PC-9 (cell line): ENCODE measurements at regions not wholly inside any gene's neighbourhood (a gene's known extent, or its start where the extent isn't known, plus 50 kb on each side); places are given as distances from the start of the nearest gene placed in this dataset.

Experiments used
- BruUV-seq: library from RNA; stranded (reverse); fragments of 400-500 nt; replicated peaks from 2 replicates; lab custom pipeline; 2021; lab: Mats Ljungman, UMichigan
- CTCF ChIA-PET: fragments of 300-600 bp; sonication (Branson Sonifier 250); formaldehyde crosslinking; loops from one replicate; lab custom pipeline; 2022; ENCODE audit warnings: antibody characterized with exemption; lab: Charles Lee
- POLR2A ChIA-PET: fragments of 300-600 bp; sonication (Branson Sonifier 250); formaldehyde crosslinking; loops from one replicate; lab custom pipeline; 2022; ENCODE audit warnings: antibody characterized with exemption; ENCODE audit not compliant: unreplicated experiment; lab: Charles Lee
- DNase-seq, 2 experiments: peaks; one replicate each; pipeline versions ENCODE4 v3.0.0 to v3.0.0-alpha.2; 2015 to 2022; ENCODE audit warnings: mixed read lengths in 1 of 2
- H2AFZ ChIP-seq: fragments of 200-600 bp; sonication (generic); 2 replicates; pipeline ENCODE4 v1.8.1; 2017; ENCODE audit warnings: antibody characterized with exemption
- H3F3A ChIP-seq: fragments of 200-600 bp; sonication (generic); 2 replicates; pipeline ENCODE4 v1.8.1; 2017; ENCODE audit warnings: antibody characterized with exemption, mild to moderate bottlenecking, low read depth; ENCODE audit not compliant: insufficient read depth
- H3K27ac ChIP-seq: fragments of 200-600 bp; sonication (generic); 2 replicates; pipeline ENCODE4 v1.6.1; 2016; ENCODE audit warnings: mixed run types
- H3K27me3 ChIP-seq: fragments of 200-600 bp; sonication (generic); 2 replicates; pipeline ENCODE4 v1.6.1; 2016; ENCODE audit warnings: low read depth, mixed run types; ENCODE audit not compliant: insufficient read depth
- H3K36me3 ChIP-seq: fragments of 200-600 bp; sonication (generic); 2 replicates; pipeline ENCODE4 v1.6.1; 2016; ENCODE audit warnings: low read depth, mixed run types
- H3K4me1 ChIP-seq: fragments of 200-600 bp; sonication (generic); replicated peaks from 2 replicates; pipeline ENCODE4 v1.6.1; 2016; ENCODE audit warnings: mixed run types; ENCODE audit not compliant: insufficient read depth
- H3K4me2 ChIP-seq: fragments of 200-600 bp; sonication (generic); 2 replicates; pipeline ENCODE4 v1.6.1; 2017; ENCODE audit warnings: mixed run types
- H3K4me3 ChIP-seq: fragments of 200-600 bp; sonication (generic); 2 replicates; pipeline ENCODE4 v1.6.1; 2016; ENCODE audit warnings: mixed run types
- H3K79me2 ChIP-seq: fragments of 200-600 bp; sonication (generic); 2 replicates; pipeline ENCODE4 v1.6.1; 2017; ENCODE audit warnings: low read depth, mixed run types
- H3K9me2 ChIP-seq: fragments of 200-600 bp; sonication (generic); 2 replicates; pipeline ENCODE4 v1.8.1; 2017; ENCODE audit warnings: mild to moderate bottlenecking; ENCODE audit not compliant: insufficient read depth
- H3K9me3 ChIP-seq: fragments of 200-600 bp; sonication (generic); 2 replicates; pipeline ENCODE4 v1.8.1; 2016; ENCODE audit warnings: low read depth; ENCODE audit not compliant: insufficient read depth
- H4K20me1 ChIP-seq: fragments of 200-600 bp; sonication (generic); 2 replicates; pipeline ENCODE4 v1.8.1; 2017; ENCODE audit not compliant: insufficient read depth
- EZH2 ChIP-seq: fragments of 200-600 bp; sonication (generic); IDR thresholded peaks from 2 replicates; pipeline ENCODE4 v1.8.0; 2017; ENCODE audit warnings: antibody characterized with exemption, low read depth
- intact Hi-C: fragments of 100-400 bp; cut with micrococcal nuclease; formaldehyde crosslinking; loops from one replicate; pipeline ENCODE4 v1.10.0; 2022; ENCODE audit not compliant: unreplicated experiment
- TF ChIP-seq, protein P1 (sequence below): fragments of 200-600 bp; sonication (generic); conservative IDR thresholded peaks from 2 replicates; pipeline ENCODE4 v1.6.1; 2017; ENCODE audit warnings: mixed run types, antibody characterized with exemption, mild to moderate bottlenecking, moderate library complexity

DNA sequence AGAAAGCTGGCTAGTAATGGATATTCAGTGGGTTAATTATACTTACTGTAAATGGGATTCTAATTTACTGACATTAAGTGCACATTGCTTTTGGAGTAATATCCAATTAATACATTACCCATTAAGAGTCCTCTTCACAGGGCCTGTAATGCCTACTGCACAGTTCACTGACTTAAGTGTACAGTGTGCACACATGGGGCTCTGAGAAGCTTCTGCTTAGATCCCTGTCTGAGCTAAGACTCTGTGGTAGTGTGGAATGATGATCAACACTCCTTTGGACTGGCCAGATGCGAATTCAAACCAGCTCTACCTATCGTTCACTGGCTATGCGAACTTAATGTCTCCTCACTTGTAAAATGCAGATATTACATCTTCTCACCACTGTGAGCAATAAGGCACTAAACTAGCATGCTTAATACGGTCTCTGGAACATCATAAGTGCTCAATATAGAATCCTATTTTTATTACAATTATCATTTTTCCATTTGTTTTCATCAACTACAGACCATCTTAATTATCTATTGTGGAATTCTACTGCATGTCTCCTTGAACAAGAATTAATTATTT is 53.8 kb upstream of the SEC61G start:
- Histone ChIP-seq H3K79me2 (no peaks in the 10 kb centered on the region), H3K4me1 (peaks cover 12% of the 10 kb centered on the region; the same call in 1 of the 2 replicates), H2AFZ (no peak overlapping the region), H3K27me3 (no peaks in the 10 kb centered on the region), H3K4me3 (no peak overlapping the region), H3K27ac (no peak overlapping the region), H3F3A (no peaks in the 10 kb centered on the region), H3K9me2 (no peaks in the 10 kb centered on the region), H3K9me3 (peaks cover 10% of the 10 kb centered on the region), H3K4me2 (no peak overlapping the region), H4K20me1 (no peaks in the 10 kb centered on the region), H3K36me3 (no peaks in the 10 kb centered on the region)
- intact Hi-C loops, result no loop called here
- TF ChIP-seq EZH2, result no peak
- TF ChIP-seq, protein P1, sequence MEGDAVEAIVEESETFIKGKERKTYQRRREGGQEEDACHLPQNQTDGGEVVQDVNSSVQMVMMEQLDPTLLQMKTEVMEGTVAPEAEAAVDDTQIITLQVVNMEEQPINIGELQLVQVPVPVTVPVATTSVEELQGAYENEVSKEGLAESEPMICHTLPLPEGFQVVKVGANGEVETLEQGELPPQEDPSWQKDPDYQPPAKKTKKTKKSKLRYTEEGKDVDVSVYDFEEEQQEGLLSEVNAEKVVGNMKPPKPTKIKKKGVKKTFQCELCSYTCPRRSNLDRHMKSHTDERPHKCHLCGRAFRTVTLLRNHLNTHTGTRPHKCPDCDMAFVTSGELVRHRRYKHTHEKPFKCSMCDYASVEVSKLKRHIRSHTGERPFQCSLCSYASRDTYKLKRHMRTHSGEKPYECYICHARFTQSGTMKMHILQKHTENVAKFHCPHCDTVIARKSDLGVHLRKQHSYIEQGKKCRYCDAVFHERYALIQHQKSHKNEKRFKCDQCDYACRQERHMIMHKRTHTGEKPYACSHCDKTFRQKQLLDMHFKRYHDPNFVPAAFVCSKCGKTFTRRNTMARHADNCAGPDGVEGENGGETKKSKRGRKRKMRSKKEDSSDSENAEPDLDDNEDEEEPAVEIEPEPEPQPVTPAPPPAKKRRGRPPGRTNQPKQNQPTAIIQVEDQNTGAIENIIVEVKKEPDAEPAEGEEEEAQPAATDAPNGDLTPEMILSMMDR, result no peak
- no TSS peak for BruUV-seq
- CTCF ChIA-PET, result no interaction called here
- POLR2A ChIA-PET, result interaction anchor here (0.7 kb wide), 1 partner anchor 91 kb away, joined by 11 read pairs; no protein-coding TSS in a partner anchor
- DNase-seq, result no peak

DNA sequence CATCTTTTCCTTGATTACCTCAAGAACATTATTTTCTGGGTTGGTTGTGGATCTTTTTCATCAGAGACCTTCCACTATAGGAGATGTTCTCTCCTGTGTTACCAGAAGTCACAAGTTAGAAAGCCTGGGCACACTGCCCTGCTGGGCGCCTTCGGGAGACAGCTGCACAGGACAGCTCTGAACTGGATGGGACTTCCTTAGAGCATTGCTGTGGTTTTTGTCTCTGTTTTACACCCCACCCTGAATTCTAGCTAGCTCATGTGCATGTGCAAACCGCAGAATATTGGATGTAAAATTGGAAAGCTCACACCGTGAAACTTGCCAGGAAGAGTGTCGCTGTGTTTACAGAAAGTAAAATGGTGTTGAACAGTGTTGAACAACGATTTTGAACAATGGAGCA is 54.4 kb upstream of the SEC61G start:
- H4K20me1 ChIP-seq, result no peaks in the 10 kb centered on the region
- POLR2A ChIA-PET, result interaction anchor here (0.7 kb wide), 1 partner anchor 91 kb away, joined by 11 read pairs; no protein-coding TSS in a partner anchor

DNA sequence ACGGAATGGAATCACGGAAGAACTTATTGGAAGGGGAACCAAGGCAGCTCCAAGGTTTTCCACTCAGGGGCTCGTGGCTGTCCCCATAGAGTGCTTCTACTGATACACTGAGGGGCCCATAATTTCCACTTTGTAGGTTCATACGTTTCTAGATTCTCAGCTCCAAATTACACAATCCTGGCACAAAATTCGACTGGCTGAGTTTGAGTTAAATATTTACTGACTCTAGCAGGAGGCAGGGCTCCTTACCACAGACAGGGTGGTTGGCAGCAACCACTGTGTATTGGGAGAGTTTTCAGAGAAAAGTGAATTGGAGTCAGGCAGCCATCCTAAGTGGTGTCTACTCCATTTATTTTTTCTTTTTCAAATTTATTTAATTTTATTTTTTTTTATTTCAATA is 55.4 kb upstream of the SEC61G start:
- Histone ChIP-seq H3K36me3 (no peaks in the 10 kb centered on the region), H3F3A (no peaks in the 10 kb centered on the region), H3K27me3 (no peaks in the 10 kb centered on the region), H3K4me3 (no peak overlapping the region), H3K79me2 (no peaks in the 10 kb centered on the region), H3K4me1 (peaks cover 12% of the 10 kb centered on the region; the same call in 1 of the 2 replicates), H3K4me2 (no peak overlapping the region), H3K9me2 (no peaks in the 10 kb centered on the region), H4K20me1 (no peaks in the 10 kb centered on the region), H2AFZ (no peak overlapping the region), H3K27ac (no peak overlapping the region), H3K9me3 (peaks cover 13% of the 10 kb centered on the region)
- BruUV-seq, result no TSS peak
- POLR2A ChIA-PET, result no interaction called here
- TF ChIP-seq, protein P1, result no peak
- no peak for TF ChIP-seq EZH2
- no peak for DNase-seq
- CTCF ChIA-PET, result no interaction called here
- intact Hi-C loops, result no loop called here

More for the DNA sequence above, 54.4 kb upstream of the SEC61G start:
- Histone ChIP-seq H3F3A (no peaks in the 10 kb centered on the region), H3K27ac (no peak overlapping the region), H3K4me3 (no peak overlapping the region), H3K9me2 (no peaks in the 10 kb centered on the region), H3K79me2 (no peaks in the 10 kb centered on the region), H3K4me2 (no peak overlapping the region), H3K36me3 (no peaks in the 10 kb centered on the region), H3K9me3 (peaks cover 10% of the 10 kb centered on the region), H3K4me1 (peaks cover 12% of the 10 kb centered on the region; the same call in 1 of the 2 replicates), H3K27me3 (no peaks in the 10 kb centered on the region), H2AFZ (no peak overlapping the region)
- no peak for TF ChIP-seq EZH2
- TF ChIP-seq, protein P1, result no peak
- CTCF ChIA-PET, result no interaction called here
- BruUV-seq, result no TSS peak
- no peak for DNase-seq
- intact Hi-C loops, result no loop called here
